ENCODE measurements at regions not wholly inside any gene's neighbourhood (a gene's known extent, or its start where the extent isn't known, plus 50 kb on each side); places are given as distances from the start of the nearest gene placed in this dataset.

- TF ChIP-seq CTCF (conservative IDR thresholded peaks at IDR 0.05; ENCODE audit: low read length) (no peak), EZH2phosphoT487 (IDR thresholded peaks at IDR 0.05; ENCODE audit: borderline replicate concordance, low read depth, low read length) (no peak)
Observed at GRCh38 chr10:106405141-106405540, 759.4 kb downstream of the SORCS1 start.
